Esophagus muscularis mucosa (tissue), 4 donors: ENCODE measurements at regions not wholly inside any gene's neighbourhood (a gene's known extent, or its start where the extent isn't known, plus 50 kb on each side); places are given as distances from the start of the nearest gene placed in this dataset.

Experiments used
- DNase-seq: peaks from one replicate; pipeline ENCODE4 v3.0.0-alpha.2; 2017; ENCODE audit errors: extremely low spot score
- H3K27ac ChIP-seq, 4 donors: fragments of 200-600 bp; sonication (generic); replicated peaks in 1 of 4; 1 replicate in 3 of 4; 2 replicates in 1 of 4; pipeline ENCODE4 v1.5.1; 2016 to 2019; ENCODE audit warnings: mild to moderate bottlenecking in 1 of 4
- H3K27me3 ChIP-seq, 4 donors: fragments of 200-600 bp; sonication (generic); one replicate each; pipeline versions ENCODE4 v1.5.1 to v1.6.0; 2016 to 2019
- H3K36me3 ChIP-seq, 4 donors: fragments of 200-600 bp; sonication (generic); one replicate each; pipeline ENCODE4 v1.5.1; 2016 to 2019
- H3K4me1 ChIP-seq, 4 donors: fragments of 200-600 bp; sonication (generic); one replicate each; pipeline ENCODE4 v1.5.1; 2016 to 2019
- H3K4me3 ChIP-seq, 4 donors: fragments of 200-600 bp; sonication (generic); 1 replicate in 2 of 4; 2 replicates in 2 of 4; pipeline ENCODE4 v1.5.1; 2016 to 2019; ENCODE audit warnings: mild to moderate bottlenecking in 4 of 4, moderate library complexity in 1 of 4
- H3K9me3 ChIP-seq, 4 donors: fragments of 200-600 bp; sonication (generic); 1 replicate in 3 of 4; 2 replicates in 1 of 4; pipeline ENCODE4 v1.5.1; 2016 to 2019
- CTCF ChIP-seq, 3 experiments: fragments of 200-600 bp in 2 of 3; fragments of 450-650 bp in 1 of 3; sonication (generic) in 2 of 3; IDR thresholded peaks; one replicate each; pipeline ENCODE4 v1.5.1; 2017 to 2019; ENCODE audit warnings: antibody characterized with exemption in 3 of 3, mild to moderate bottlenecking in 2 of 3, moderate library complexity in 1 of 3
- EP300 ChIP-seq: sonication (generic); formaldehyde crosslinking; IDR thresholded peaks from one replicate; pipeline ENCODE4 v1.6.1; 2017; ENCODE audit warnings: antibody characterized with exemption
- POLR2A ChIP-seq: fragments of 450-650 bp; IDR thresholded peaks from one replicate; pipeline ENCODE4 v1.6.1; 2017; ENCODE audit warnings: antibody characterized with exemption, moderate library complexity, mild to moderate bottlenecking, low read depth
- POLR2AphosphoS5 ChIP-seq, 2 donors: sonication (generic); formaldehyde crosslinking; IDR thresholded peaks; one replicate each; pipeline ENCODE4 v1.6.1; 2017; ENCODE audit warnings: antibody characterized with exemption in 2 of 2
- WGBS: methylation state at CpG from one replicate; pipeline ENCODE4 v1.1.5; 2018; 5-methylcytosine and 5-hydroxymethylcytosine counted together
- intact Hi-C: fragments of 100-400 bp; cut with DNase I; formaldehyde crosslinking; loops from one replicate; pipeline ENCODE4 v1.15.1; 2023

GRCh38 chr19:27795369-27795768 is 1417.6 kb downstream of the UQCRFS1 start:
- Histone ChIP-seq H3K4me3 (no peak overlapping the region), H3K9me3 (no peaks in the 10 kb centered on the region), H3K27me3 (no peaks in the 10 kb centered on the region), H3K36me3 (peaks cover 0 to 19% (median 8%) of the 10 kb centered on the region in 4 donors), H3K4me1 (peaks cover 12 to 36% (median 35%) of the 10 kb centered on the region in 4 donors), H3K27ac (peak overlapping the region in 1 of 4 donors; percentile 94)
- TF ChIP-seq CTCF (IDR thresholded peaks at IDR 0.05) (no peak), POLR2AphosphoS5 (IDR thresholded peaks at IDR 0.05) (no peak), POLR2A (no peak), EP300 (no peak)
- 79% methylated on average over 2 of the region's 2 CpGs for WGBS
- DNase-seq, result no peak
- intact Hi-C loops, result no loop called here

DNA sequence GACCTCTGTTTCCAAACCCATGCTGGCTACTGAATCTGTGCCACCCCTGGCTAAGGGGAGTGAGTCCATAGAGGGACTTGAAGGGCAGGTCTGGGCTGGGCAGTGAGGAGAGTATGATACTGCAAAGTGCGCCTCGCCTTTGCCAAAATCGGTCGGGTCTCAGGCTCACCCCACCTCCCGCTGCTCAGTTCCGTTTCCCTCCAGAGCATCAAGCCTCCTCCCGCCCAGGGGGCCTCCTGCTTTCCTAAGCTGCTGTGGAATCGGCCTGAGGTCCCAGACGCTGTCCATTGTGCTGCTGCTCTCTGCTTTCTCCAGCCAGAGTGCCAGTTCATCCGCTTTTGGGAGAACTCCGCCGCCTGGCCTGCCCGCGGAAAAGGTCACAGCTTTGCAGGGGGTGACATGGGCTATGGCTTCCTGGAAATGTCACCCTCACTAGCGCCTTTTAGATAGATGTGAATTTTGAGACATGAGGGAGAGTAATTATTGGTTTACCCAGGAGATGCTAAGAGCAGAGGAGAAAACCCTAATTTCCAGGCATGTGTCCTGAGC is 1418.4 kb downstream of the UQCRFS1 start:
- WGBS, result 8% methylated on average over 15 of the region's 15 CpGs
- Histone ChIP-seq H3K27ac (peak overlapping the region; percentile 90 to 94 (median 92)), H3K9me3 (no peaks in the 10 kb centered on the region), H3K36me3 (peaks cover 0 to 19% (median 8%) of the 10 kb centered on the region in 4 donors), H3K4me3 (peak overlapping the region; percentile 76 to 89 (median 84)), H3K4me1 (peaks cover 12 to 36% (median 35%) of the 10 kb centered on the region in 4 donors), H3K27me3 (no peaks in the 10 kb centered on the region)
- intact Hi-C loops, result no loop called here
- no peak for DNase-seq
- TF ChIP-seq CTCF (IDR thresholded peaks at IDR 0.05), result no peak
- no peak for TF ChIP-seq POLR2A
- TF ChIP-seq POLR2AphosphoS5 (IDR thresholded peaks at IDR 0.05), result no peak
- TF ChIP-seq EP300, result no peak

DNA sequence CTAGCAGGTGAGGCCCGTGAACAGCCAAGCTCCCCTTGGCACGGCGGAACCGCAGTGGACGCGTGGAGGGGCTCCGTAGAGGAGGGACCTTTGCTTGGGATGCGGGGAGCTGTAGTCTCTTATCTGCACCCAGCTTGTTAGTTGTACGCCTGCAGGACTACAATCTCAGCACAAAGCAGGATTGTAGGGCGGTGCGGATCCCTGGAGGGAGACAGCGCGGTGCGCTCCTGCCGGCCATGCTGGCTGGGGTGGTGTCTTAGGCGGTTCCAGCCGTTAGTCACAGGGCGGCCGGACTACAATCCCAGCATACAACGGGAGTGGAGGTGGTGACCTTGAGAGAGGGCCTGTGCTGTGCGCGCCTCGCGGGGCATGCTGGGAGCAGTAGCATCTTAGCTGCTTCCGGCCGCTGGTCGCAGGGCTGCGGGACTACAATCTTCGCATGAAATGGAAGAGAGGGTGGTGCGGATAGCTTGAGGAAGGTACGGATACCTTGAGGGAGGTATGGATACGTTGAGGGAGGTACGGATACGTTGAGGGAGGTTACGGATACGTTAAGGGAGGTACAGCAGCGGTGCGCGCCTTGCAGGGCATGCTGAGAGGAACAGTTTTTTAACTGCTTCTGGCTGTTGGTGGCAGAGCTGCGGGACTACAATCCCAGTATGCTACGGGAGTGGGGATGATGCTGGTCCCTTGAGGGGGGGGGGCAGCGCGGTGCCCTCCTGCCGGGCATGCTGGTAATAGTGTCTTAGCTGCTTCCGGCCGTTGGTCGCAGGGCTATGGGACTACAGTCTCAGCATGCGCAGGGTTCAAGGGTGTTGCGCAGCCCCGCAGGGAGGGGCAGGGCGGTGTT is 1419.1 kb downstream of the UQCRFS1 start:
- intact Hi-C loops, result no loop called here
- WGBS, result 0% methylated on average over 39 of the region's 51 CpGs
- H3K4me3 ChIP-seq, result peak overlapping the region; percentile 76 to 89 (median 84)
- H3K4me1 ChIP-seq, result peaks cover 12 to 36% (median 35%) of the 10 kb centered on the region in 4 donors
- peaks cover 0 to 18% (median 8%) of the 10 kb centered on the region in 4 donors for H3K36me3 ChIP-seq
- peak; percentile 30 for TF ChIP-seq POLR2A
- peak; percentile 87 to 94 for TF ChIP-seq POLR2AphosphoS5 (IDR thresholded peaks at IDR 0.05)
- no peak for TF ChIP-seq CTCF (IDR thresholded peaks at IDR 0.05)
- peak; percentile 97 for DNase-seq
- H3K27me3 ChIP-seq, result no peaks in the 10 kb centered on the region
- H3K27ac ChIP-seq, result peak overlapping the region; percentile 90 to 94 (median 92)
- no peaks in the 10 kb centered on the region for H3K9me3 ChIP-seq

GRCh38 chr19:27793128-27793643 is 1419.8 kb downstream of the UQCRFS1 start:
- WGBS, result 0% methylated on average over 15 of the region's 20 CpGs
- Histone ChIP-seq H3K36me3 (peaks cover 0 to 11% (median 5%) of the 10 kb centered on the region in 4 donors), H3K4me3 (peak overlapping the region; percentile 76 to 89 (median 84)), H3K9me3 (no peaks in the 10 kb centered on the region), H3K4me1 (peaks cover 12 to 36% (median 35%) of the 10 kb centered on the region in 4 donors), H3K27me3 (no peaks in the 10 kb centered on the region), H3K27ac (peak overlapping the region; percentile 90 to 94 (median 92))
- intact Hi-C loops, result no loop called here
- DNase-seq, result no peak
- TF ChIP-seq POLR2AphosphoS5 (IDR thresholded peaks at IDR 0.05) (no peak), EP300 (no peak), POLR2A (no peak), CTCF (IDR thresholded peaks at IDR 0.05) (no peak)
